ENCODE measurements at regions not wholly inside any gene's neighbourhood (a gene's known extent, or its start where the extent isn't known, plus 50 kb on each side); places are given as distances from the start of the nearest gene placed in this dataset.
"Not testable (repeated sequence)": the region's sequence is repeated elsewhere in the genome, so short reads cannot be mapped to it uniquely, and the experiment has no call there.

GRCh38 chr2:155583674-155584195, 748.8 kb downstream of the NR4A2 start:
- intact Hi-C loops (cut with micrococcal nuclease): no loop called here

DNA sequence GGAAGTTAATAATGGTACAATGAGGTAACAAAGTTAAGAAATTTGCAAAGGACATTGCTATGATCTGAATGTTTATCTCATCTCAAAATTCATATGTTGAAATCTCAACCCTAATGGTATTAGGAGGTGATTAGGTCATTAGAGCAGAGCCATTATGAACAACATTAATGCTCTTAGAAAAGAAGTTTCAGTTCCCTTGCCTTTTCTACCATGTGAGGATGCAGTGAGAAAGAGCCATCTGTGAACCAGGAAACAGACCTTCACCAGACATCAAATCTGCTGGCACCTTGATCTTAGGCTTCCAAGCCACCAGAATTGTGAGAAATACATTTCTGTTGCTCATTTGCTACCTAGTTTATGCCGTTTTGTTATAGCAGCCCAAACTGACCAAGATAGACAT, 757.6 kb downstream of the NR4A2 start:
- intact Hi-C loops (cut with micrococcal nuclease): no loop called here

GRCh38 chr2:155547571-155547970, 785.0 kb downstream of the NR4A2 start:
- intact Hi-C loops (cut with micrococcal nuclease): no loop called here

GRCh38 chr2:155546721-155547555, 785.6 kb downstream of the NR4A2 start:
- intact Hi-C loops (cut with micrococcal nuclease): no loop called here

- intact Hi-C loops (cut with micrococcal nuclease): not testable (repeated sequence)
Observed at GRCh38 chr2:155539028-155539427, 793.5 kb downstream of the NR4A2 start.

GRCh38 chr2:155528034-155528433, 804.5 kb downstream of the NR4A2 start:
- intact Hi-C loops (cut with micrococcal nuclease): no loop called here

- intact Hi-C loops (cut with micrococcal nuclease): no loop called here
Observed at GRCh38 chr2:155525199-155525598, 807.3 kb downstream of the NR4A2 start.

- intact Hi-C loops (cut with micrococcal nuclease): no loop called here
Observed at GRCh38 chr2:155519529-155520130, 812.9 kb downstream of the NR4A2 start.

- intact Hi-C loops (cut with micrococcal nuclease): no loop called here
Observed at GRCh38 chr2:155518094-155518493, 814.4 kb downstream of the NR4A2 start.

- intact Hi-C loops (cut with micrococcal nuclease): no loop called here
Observed at GRCh38 chr2:155517362-155517761, 815.2 kb downstream of the NR4A2 start.

DNA sequence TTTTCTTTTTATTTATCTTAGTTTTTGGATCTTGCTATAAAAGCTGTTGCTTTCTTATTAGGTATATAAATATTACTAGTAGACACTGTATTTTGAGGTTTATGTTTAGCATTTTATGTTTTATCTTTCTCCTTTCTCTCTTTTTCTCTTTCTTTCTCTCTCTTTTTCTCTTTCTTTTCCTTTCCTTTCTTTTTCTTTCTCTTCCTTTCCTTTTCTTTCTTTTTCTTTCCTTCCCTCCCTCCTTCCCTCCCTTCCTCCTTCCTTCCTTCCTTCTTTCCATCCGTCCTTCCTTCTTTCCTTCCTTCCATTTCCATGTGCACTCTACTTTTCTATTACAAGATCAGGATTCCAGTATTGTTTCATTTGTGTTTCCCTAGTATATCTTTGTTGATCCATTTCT, 814.8 kb downstream of the KCNJ3 start:
- intact Hi-C loops (cut with micrococcal nuclease): no loop called here

- intact Hi-C loops (cut with micrococcal nuclease): no loop called here
Observed at GRCh38 chr2:155502766-155503165, 804.3 kb downstream of the KCNJ3 start.

DNA sequence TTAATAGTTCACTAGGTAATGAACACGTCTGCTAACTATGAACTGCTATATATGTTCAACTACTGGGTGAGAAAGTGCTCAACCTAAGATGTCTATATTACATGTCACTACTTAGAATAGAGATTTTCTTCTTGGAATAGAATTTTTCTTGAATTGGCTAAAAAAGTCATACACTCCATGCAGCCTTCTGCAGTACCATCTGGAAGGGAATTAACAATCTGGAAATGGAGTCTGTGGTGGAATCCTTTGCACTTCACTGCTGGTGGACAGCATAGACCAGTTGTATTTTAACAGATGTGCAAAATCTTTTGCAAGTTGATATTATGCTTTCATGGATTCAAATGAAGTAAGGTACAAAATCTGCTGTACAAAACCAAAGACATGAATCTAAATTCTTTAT, 799.6 kb downstream of the KCNJ3 start:
- intact Hi-C loops (cut with micrococcal nuclease): no loop called here

GRCh38 chr2:155494744-155495143, 796.2 kb downstream of the KCNJ3 start:
- intact Hi-C loops (cut with micrococcal nuclease): no loop called here

DNA sequence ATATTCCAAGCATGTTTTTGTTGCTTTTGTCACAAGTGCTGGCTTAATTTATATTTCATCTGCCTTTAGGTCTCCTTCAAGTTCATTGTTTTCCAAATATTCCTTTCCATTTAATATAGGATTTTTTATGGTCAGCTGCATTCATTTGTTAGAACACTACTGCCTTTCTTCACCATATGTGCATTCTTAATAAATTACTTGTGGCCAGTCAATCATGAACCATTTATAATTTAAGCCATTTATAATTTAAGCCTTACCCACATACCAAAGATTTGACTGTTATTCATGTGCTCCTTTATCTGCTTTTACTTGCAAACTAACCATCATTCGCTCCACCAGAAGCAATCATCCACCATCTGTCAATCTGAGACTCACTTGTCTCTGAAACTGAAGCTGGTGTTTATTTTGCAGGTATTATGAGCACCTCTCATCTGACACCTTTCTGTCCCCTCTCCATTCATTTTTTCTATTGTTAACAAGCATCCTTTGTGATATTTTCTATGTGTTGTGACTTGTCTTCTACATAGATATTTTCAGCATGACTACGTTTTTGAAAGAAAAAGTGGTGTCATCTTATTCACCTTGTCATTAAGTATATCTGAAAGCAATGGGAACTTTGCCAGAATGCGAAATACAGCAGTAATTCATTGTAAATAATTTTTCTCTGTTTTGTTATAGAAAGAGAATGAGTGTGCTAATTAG, 786.8 kb downstream of the KCNJ3 start:
- intact Hi-C loops (cut with micrococcal nuclease): no loop called here

DNA sequence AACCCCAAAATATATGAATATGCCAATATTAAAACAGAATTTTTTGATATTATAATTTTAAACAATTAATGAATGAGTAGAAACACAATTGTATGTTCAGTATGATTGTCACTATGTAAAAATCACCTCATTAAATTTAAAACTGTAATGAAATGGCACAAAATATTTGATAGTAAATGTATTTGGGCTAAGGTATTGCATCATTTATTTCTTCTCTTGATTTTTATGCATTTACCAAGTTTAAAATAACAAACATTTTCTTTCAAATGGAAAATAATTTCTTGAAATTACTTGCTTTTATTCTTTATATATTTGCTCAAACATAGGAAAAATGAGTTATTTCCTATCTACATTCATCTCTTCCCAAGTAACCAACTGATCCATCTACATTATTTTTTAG, 782.6 kb downstream of the KCNJ3 start:
- intact Hi-C loops (cut with micrococcal nuclease): no loop called here

DNA sequence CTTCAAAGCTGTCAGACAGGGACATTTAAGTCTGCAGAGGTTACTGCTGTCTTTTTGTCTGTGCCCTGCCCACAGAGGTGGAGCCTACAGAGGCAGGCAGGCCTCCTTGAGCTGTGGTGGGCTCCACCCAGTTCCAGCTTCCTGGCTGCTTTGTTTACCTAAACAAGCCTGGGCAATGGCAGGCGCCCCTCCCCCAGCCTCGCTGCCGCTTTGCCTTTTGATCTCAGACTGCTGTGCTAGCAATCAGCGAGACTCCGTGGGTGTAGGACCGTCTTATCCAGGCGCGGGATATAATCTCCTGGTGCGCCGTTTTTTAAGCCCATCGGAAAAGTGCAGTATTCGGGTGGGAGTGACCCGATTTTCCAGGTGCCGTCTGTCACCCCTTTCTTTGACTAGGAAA, 773.5 kb downstream of the KCNJ3 start:
- intact Hi-C loops (cut with micrococcal nuclease): not testable (repeated sequence)

DNA sequence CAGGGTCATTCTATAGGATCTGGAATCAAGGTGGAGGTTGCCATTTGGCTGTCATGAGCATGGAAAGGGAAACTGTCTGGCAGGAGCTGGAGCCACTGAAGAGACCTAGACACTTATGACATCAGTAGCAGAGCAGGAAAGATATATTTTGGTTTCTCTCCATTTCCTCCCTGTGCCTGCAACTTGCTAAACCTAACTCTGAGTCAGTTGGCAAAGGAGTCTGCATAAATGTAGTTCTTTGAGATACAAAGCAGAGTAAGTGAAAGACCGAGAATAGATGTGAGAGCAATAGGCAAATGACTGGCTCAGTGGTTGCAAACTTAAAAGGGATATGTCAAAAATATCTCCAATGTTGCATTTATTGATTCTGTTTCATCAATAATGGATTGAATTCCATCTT, 757.7 kb downstream of the KCNJ3 start:
- intact Hi-C loops (cut with micrococcal nuclease): no loop called here

GRCh38 chr2:155442755-155443372, 744.4 kb downstream of the KCNJ3 start:
- intact Hi-C loops (cut with micrococcal nuclease): no loop called here

DNA sequence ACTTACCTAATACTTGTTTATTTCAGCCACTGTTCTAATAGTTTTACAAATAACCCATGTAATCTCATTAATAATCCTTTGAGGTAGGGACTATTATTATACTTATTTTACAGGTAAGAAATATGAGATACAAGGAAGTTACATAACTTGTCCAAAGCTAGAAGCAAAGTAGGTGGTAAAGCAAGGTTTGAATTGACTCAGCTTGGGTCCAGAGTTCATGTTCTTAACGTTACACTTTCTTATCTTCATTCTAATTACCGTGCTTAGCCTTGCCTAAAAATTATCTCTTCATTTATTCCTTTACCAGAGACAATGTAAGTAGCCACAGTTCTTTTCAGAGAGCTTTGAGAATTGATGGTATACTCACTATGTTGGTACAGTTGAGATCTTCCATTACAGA, 743.6 kb downstream of the KCNJ3 start:
- intact Hi-C loops (cut with micrococcal nuclease): no loop called here

DNA sequence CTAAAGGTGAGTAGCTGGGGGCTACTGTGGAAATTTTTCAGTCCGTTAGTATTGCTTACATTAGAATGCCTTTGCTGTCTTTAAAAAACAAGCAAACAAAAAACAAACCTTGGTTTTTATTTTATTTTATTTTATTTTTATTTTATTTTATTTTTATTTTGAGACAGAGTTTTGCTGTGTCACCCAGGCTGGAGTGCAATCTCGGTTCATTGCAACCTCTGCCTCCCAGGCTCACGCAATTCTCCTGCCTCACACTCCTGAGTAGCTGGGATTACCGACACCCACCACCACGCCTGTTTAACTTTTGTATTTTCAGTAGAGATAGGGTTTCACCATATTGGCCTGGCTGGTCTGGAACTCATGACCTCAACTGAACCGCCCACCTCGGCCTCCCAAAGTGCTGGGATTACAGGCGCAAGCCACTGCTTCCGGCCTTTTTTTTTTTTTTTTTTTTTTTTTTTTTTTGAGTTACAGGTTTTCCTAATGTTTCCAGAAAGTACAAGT, 732.6 kb downstream of the KCNJ3 start:
- intact Hi-C loops (cut with micrococcal nuclease): no loop called here

GRCh38 chr2:155427470-155427869, 729.0 kb downstream of the KCNJ3 start:
- intact Hi-C loops (cut with micrococcal nuclease): no loop called here
